ENCODE measurements at regions not wholly inside any gene's neighbourhood (a gene's known extent, or its start where the extent isn't known, plus 50 kb on each side); places are given as distances from the start of the nearest gene placed in this dataset.

DNA sequence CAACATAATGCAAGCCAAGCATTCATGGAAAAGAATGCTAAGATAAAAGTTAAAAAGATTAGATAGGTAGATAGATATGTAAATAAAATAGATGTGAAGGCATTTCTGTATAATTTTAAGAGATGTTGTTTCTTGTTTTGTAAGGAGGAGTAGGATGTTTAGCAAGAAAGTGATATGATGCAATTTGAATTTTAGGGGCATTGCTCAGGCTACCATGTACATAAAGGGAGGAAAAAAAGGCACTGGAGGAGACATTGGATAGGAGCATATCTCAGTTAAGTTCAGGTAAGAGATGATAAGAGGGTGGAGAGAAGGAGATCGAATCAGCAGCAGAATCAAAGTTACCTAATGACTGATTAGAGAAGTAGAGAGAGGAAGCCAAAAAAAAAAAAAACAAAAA is 194.7 kb downstream of the TENT5A start:
- TF ChIP-seq POLR2AphosphoS5 (IDR thresholded peaks at IDR 0.05; ENCODE audit: borderline replicate concordance, low read depth, low read length) (no peak), EZH2 (IDR thresholded peaks at IDR 0.05) (no peak)
